ENCODE measurements at regions not wholly inside any gene's neighbourhood (a gene's known extent, or its start where the extent isn't known, plus 50 kb on each side); places are given as distances from the start of the nearest gene placed in this dataset.

DNA sequence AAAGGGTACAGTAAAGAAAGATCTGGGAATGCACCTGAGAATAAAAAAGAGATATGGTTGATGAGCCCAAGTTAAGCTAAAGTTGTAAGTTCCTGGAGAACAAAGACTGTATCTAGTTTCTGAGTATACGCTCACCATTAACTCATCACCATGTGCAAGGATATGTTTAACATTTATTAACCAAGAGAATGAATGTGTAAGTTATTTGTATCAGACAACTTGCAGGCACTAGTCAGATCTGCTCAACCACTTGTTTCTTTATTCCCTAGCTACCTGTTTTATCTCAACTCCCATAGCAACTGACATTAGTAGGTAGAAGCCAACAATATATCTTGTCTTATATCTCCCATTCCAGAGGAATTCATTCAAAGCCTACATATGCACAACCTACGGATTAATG lies 74.9 kb upstream of the KCNA4 start:
- Histone ChIP-seq H2AK5ac (ENCODE audit: low read depth, low read length) (no peak overlapping the region), H3K9me3 (ENCODE audit: control insufficient read depth, insufficient read depth, low read length) (no peaks in the 10 kb centered on the region), H4K20me1 (ENCODE audit: insufficient read depth, low read length) (no peaks in the 10 kb centered on the region), H2BK120ac (ENCODE audit: low read depth, low read length) (no peak overlapping the region), H3K27me3 (ENCODE audit: control insufficient read depth, insufficient read depth, low read length) (no peaks in the 10 kb centered on the region), H3K4ac (ENCODE audit: low read depth, low read length) (no peak overlapping the region), H3K4me1 (ENCODE audit: control insufficient read depth, insufficient read depth, low read length) (no peaks in the 10 kb centered on the region), H3K27ac (ENCODE audit: insufficient read depth, low read length) (no peak overlapping the region), H3K9ac (ENCODE audit: low read depth, low read length) (no peak overlapping the region), H2AK9ac (replicated peaks; ENCODE audit: low read depth, low read length, poor library complexity) (no peak overlapping the region), H2BK5ac (ENCODE audit: low read depth, low read length, poor library complexity, severe bottlenecking) (no peak overlapping the region), H2BK20ac (ENCODE audit: low read depth, low read length) (no peak overlapping the region), H2AFZ (replicated peaks; ENCODE audit: low read length, poor library complexity) (no peak overlapping the region), H3K9me1 (ENCODE audit: insufficient read depth, low read length) (no peaks in the 10 kb centered on the region), H3K36me3 (ENCODE audit: control insufficient read depth, insufficient read depth, low read length) (no peaks in the 10 kb centered on the region), H4K8ac (ENCODE audit: low read depth in 2 of 2, low read length in 2 of 2) (no peak overlapping the region), H3K4me2 (ENCODE audit: low read depth, low read length) (no peak overlapping the region), H3K23ac (ENCODE audit: low read depth, low read length) (no peak overlapping the region), H3K18ac (ENCODE audit: low read depth, low read length) (no peak overlapping the region), H4K91ac (ENCODE audit: insufficient read depth, low read depth, low read length) (no peak overlapping the region), H3K4me3 (ENCODE audit: insufficient read depth, low read depth, low read length) (no peak overlapping the region), H3K79me1 (ENCODE audit: low read depth in 1 of 2, low read length in 2 of 2) (no peaks in the 10 kb centered on the region), H3K14ac (replicated peaks; ENCODE audit: low read depth, low read length) (no peak overlapping the region), H3K56ac (ENCODE audit: extremely low read depth, insufficient read depth, low read length) (no peak overlapping the region), H2BK15ac (ENCODE audit: low read depth, low read length) (no peak overlapping the region), H4K5ac (ENCODE audit: low read depth, low read length) (no peak overlapping the region)
- intact Hi-C loops (cut with micrococcal nuclease): no loop called here
- CTCF ChIA-PET: no interaction called here
- in situ Hi-C loops (cut with MboI; ENCODE audit: low sequenced_read_pairs): no loop called here
- TF ChIP-seq, protein P1, sequence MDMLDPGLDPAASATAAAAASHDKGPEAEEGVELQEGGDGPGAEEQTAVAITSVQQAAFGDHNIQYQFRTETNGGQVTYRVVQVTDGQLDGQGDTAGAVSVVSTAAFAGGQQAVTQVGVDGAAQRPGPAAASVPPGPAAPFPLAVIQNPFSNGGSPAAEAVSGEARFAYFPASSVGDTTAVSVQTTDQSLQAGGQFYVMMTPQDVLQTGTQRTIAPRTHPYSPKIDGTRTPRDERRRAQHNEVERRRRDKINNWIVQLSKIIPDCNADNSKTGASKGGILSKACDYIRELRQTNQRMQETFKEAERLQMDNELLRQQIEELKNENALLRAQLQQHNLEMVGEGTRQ (IDR thresholded peaks at IDR 0.05; ENCODE audit: low read depth, low read length): no peak
- no peak for TF ChIP-seq RCOR1 (IDR thresholded peaks at IDR 0.05; ENCODE audit: insufficient replicate concordance, low read length)
- TF ChIP-seq MXI1 (IDR thresholded peaks at IDR 0.05; ENCODE audit: borderline replicate concordance, low read depth, low read length): no peak
- TF ChIP-seq BHLHE40 (IDR thresholded peaks at IDR 0.05; ENCODE audit: low read depth, low read length): no peak
- no peak for TF ChIP-seq RFX5 (IDR thresholded peaks at IDR 0.05; ENCODE audit: low read depth, low read length)
- no peak for TF ChIP-seq CHD1 (IDR thresholded peaks at IDR 0.05; ENCODE audit: low read depth, low read length)
- no peak for TF ChIP-seq NFE2L2 (IDR thresholded peaks at IDR 0.05; ENCODE audit: low read depth, low read length)
- TF ChIP-seq, protein P2, sequence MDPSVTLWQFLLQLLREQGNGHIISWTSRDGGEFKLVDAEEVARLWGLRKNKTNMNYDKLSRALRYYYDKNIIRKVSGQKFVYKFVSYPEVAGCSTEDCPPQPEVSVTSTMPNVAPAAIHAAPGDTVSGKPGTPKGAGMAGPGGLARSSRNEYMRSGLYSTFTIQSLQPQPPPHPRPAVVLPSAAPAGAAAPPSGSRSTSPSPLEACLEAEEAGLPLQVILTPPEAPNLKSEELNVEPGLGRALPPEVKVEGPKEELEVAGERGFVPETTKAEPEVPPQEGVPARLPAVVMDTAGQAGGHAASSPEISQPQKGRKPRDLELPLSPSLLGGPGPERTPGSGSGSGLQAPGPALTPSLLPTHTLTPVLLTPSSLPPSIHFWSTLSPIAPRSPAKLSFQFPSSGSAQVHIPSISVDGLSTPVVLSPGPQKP (IDR thresholded peaks at IDR 0.05; ENCODE audit: borderline replicate concordance, low read depth, low read length): no peak
- no peak for TF ChIP-seq MAZ (IDR thresholded peaks at IDR 0.05; ENCODE audit: borderline replicate concordance, low read depth, low read length)
- TF ChIP-seq, protein P3, sequence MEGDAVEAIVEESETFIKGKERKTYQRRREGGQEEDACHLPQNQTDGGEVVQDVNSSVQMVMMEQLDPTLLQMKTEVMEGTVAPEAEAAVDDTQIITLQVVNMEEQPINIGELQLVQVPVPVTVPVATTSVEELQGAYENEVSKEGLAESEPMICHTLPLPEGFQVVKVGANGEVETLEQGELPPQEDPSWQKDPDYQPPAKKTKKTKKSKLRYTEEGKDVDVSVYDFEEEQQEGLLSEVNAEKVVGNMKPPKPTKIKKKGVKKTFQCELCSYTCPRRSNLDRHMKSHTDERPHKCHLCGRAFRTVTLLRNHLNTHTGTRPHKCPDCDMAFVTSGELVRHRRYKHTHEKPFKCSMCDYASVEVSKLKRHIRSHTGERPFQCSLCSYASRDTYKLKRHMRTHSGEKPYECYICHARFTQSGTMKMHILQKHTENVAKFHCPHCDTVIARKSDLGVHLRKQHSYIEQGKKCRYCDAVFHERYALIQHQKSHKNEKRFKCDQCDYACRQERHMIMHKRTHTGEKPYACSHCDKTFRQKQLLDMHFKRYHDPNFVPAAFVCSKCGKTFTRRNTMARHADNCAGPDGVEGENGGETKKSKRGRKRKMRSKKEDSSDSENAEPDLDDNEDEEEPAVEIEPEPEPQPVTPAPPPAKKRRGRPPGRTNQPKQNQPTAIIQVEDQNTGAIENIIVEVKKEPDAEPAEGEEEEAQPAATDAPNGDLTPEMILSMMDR (conservative IDR thresholded peaks at IDR 0.05; ENCODE audit: low read depth, low read length): no peak
- no peak for TF ChIP-seq CEBPB (IDR thresholded peaks at IDR 0.05; ENCODE audit: low read depth, low read length)
- TF ChIP-seq FOS (IDR thresholded peaks at IDR 0.05; ENCODE audit: low read depth, low read length): no peak
- no peak for TF ChIP-seq POLR2A (IDR thresholded peaks at IDR 0.05; ENCODE audit: low read depth, low read length)
- TF ChIP-seq SMC3 (IDR thresholded peaks at IDR 0.05; ENCODE audit: low read depth, low read length): no peak
- POLR2A ChIA-PET (ENCODE audit: unreplicated experiment): no interaction called here
- BruUV-seq (replicated peaks): no TSS peak
- dilution Hi-C loops (cut with HindIII; ENCODE audit: low sequenced_read_pairs, unreplicated experiment): no loop called here
- ATAC-seq (ENCODE audit: low read depth) (no peak), DNase-seq (no peak)
- WGBS, 2 experiments (ENCODE audit: extremely low coverage in 2 of 2, insufficient read length in 1 of 2): no CpG with 5 or more reads among the region's 2 CpGs

All from IMR-90 (cell line).